ENCODE measurements at regions not wholly inside any gene's neighbourhood (a gene's known extent, or its start where the extent isn't known, plus 50 kb on each side); places are given as distances from the start of the nearest gene placed in this dataset.

DNA sequence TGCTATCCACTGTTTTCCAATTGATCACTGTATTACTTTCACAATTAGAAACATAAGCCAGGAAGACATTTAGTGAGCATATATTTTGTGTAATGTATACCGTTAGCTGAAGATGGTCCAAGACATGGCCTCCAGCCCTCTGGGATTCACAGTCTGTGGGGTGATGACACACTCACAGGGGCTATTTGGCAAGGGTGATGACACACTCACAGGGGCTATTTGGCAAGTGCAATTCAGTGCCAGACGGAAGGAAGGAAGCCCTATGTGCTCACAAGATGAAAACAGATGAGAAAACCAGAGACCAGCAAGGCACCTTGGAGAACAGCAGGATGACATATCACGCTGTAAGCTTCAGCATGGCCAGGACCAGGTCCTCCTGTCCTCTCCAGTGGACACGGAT lies 183.7 kb downstream of the MBOAT1 start:
- no peak overlapping the region for H3K27ac Mint-ChIP-seq
- no peak for ATAC-seq
- H3K4me3 Mint-ChIP-seq, result no peak overlapping the region
- peaks cover 21% of the 10 kb centered on the region for H3K4me1 Mint-ChIP-seq
- no peaks in the 10 kb centered on the region for H3K9me3 Mint-ChIP-seq
- no peaks in the 10 kb centered on the region for H3K36me3 Mint-ChIP-seq
- no peak for DNase-seq (ENCODE audit: low spot score in 2 of 2)

GRCh38 chr6:20029979-20030378 lies 182.3 kb downstream of the MBOAT1 start:
- no peak for DNase-seq (ENCODE audit: low spot score in 2 of 2)
- ATAC-seq, result no peak
- Mint-ChIP-seq H3K4me1 (peaks cover 7% of the 10 kb centered on the region), H3K9me3 (no peaks in the 10 kb centered on the region), H3K27ac (no peak overlapping the region), H3K4me3 (no peak overlapping the region), H3K36me3 (no peaks in the 10 kb centered on the region)

- no peak overlapping the region for H3K4me3 Mint-ChIP-seq
- peaks cover 6% of the 10 kb centered on the region for H3K4me1 Mint-ChIP-seq
- no peaks in the 10 kb centered on the region for H3K36me3 Mint-ChIP-seq
- H3K9me3 Mint-ChIP-seq, result no peaks in the 10 kb centered on the region
- ATAC-seq (no peak), DNase-seq (ENCODE audit: low spot score in 2 of 2) (no peak)
- H3K27ac Mint-ChIP-seq, result no peak overlapping the region
These were observed 180.9 kb downstream of the MBOAT1 start for GRCh38 chr6:20031342-20031741.

DNA sequence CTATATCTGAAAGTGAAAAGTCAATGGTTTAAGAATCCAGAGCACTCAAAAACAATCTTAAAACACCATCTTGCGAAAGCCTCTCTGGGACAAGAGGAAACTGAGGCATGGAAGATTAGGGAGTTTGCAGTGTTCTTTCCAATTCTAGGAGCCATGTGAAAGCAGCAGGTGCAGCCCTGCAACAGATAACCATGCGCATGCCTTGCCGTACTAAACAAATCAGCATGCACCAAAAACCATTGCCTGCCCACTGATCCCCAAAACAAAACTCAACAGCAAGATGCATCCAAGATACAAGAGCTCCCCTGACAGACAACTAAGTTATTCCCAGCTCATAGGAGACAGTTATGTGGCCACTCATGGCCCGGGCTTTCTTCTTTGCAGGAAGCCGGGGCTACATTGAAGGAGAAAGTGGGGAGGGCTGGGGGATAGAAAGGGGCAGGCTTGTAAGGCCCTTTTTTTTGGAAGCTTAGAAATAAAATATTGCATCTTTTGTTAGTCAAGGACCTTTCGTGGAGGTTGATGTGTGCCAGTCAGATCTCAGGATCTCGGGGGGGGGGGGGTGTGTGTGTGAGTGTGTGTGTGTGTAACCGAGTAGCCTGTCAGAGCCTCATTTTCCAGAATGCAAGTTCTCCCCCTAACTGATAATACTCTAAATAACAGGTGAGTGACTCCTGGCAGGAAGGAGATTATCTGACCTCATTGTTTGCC lies 178.4 kb downstream of the MBOAT1 start:
- H3K4me3 Mint-ChIP-seq, result no peak overlapping the region
- no peaks in the 10 kb centered on the region for H3K4me1 Mint-ChIP-seq
- no peak for ATAC-seq
- no peak for DNase-seq (ENCODE audit: low spot score in 2 of 2)
- no peak overlapping the region for H3K27ac Mint-ChIP-seq
- no peaks in the 10 kb centered on the region for H3K36me3 Mint-ChIP-seq
- H3K9me3 Mint-ChIP-seq, result no peaks in the 10 kb centered on the region

DNA sequence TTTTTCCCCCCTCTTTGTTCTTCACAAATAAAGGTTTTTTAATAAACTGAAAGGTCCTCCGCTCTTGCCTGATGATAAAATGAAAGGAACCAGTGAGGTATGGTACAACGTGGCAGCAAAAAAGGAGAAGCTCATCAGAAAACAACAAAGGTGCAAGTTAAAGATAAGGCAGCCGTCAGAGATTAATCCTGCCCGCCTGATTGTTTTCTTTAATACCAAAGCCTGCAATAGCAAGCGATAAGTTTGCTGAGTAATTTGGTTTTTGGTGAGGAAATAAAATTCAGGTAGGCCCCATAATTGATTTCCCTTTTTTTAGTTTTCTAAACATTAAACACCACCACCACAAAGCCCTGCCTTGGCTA lies 177.9 kb downstream of the MBOAT1 start:
- Mint-ChIP-seq H3K9me3 (no peaks in the 10 kb centered on the region), H3K36me3 (no peaks in the 10 kb centered on the region), H3K4me3 (no peak overlapping the region), H3K4me1 (no peaks in the 10 kb centered on the region), H3K27ac (no peak overlapping the region)
- DNase-seq (ENCODE audit: low spot score in 2 of 2) (no peak), ATAC-seq (no peak)

DNA sequence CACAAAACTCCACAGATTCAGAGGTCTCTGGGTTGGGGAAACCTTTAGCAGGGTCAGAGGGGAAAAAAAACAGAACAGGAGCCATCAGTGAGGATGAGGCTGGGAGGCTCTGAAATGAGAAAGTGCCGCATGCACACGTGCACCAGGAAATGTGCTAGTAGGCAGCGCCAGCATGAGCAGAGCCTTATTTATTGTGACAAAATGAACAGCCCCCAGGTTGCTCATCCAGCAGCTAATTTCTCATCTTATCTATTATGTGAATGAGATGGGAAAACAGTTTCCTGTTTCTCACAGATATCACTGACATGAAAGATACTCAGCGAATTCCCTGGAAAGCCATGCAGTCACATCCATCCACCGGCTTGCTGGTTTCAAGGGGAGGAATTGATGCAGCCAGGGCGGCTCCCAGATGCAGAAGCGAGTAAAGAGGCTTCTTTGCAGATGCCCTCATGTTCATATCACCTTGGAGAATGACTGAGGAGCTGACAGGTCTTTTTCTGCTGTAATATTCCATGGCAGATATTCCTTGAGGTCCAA lies 176.1 kb downstream of the MBOAT1 start:
- H3K4me1 Mint-ChIP-seq, result no peaks in the 10 kb centered on the region
- H3K36me3 Mint-ChIP-seq, result no peaks in the 10 kb centered on the region
- no peak overlapping the region for H3K27ac Mint-ChIP-seq
- no peaks in the 10 kb centered on the region for H3K9me3 Mint-ChIP-seq
- DNase-seq (ENCODE audit: low spot score in 2 of 2) (no peak), ATAC-seq (no peak)
- no peak overlapping the region for H3K4me3 Mint-ChIP-seq

- Mint-ChIP-seq H3K4me3 (no peak overlapping the region), H3K27ac (no peak overlapping the region), H3K9me3 (no peaks in the 10 kb centered on the region), H3K36me3 (no peaks in the 10 kb centered on the region), H3K4me1 (no peaks in the 10 kb centered on the region)
- peak in 1 of 2 donors; percentile 55 for DNase-seq (ENCODE audit: low spot score in 2 of 2)
- ATAC-seq, result peak; percentile 66
These were observed 173.7 kb downstream of the MBOAT1 start for GRCh38 chr6:20038410-20039204.

DNA sequence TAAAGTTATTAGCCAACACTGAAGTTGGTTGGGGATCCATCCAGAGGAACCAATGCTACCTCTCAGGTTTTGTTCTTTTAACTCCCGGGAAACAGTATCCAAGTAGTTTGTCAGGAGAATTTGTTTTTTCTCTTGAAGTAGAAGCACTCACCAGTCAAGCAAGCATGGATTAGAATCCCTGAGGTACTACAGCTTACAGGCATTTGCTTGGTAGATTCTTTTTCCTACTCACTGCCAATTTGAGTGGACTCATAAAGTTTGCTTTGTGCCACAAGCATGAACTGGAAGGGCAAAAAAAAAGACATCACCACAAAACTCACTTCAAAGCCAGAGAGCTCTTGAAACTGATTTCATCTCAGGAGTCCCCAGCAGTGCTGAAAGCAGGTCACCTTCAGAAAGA lies 167.4 kb downstream of the MBOAT1 start:
- H3K4me3 Mint-ChIP-seq, result no peak overlapping the region
- H3K27ac Mint-ChIP-seq, result no peak overlapping the region
- no peaks in the 10 kb centered on the region for H3K9me3 Mint-ChIP-seq
- ATAC-seq (no peak), DNase-seq (ENCODE audit: low spot score in 2 of 2) (no peak)
- no peaks in the 10 kb centered on the region for H3K36me3 Mint-ChIP-seq
- H3K4me1 Mint-ChIP-seq, result no peaks in the 10 kb centered on the region

Data from stimulated activated effector memory CD8-positive, alpha-beta T cell treated with anti-CD3 and anti-CD28 coated beads, Interleukin-12 subunit alpha, Interleukin-12 subunit beta, amount 100 ng/mL, for 72 hours (primary cell).